GM19452 (cell line): ENCODE measurements at regions not wholly inside any gene's neighbourhood (a gene's known extent, or its start where the extent isn't known, plus 50 kb on each side); places are given as distances from the start of the nearest gene placed in this dataset.
"Not testable (repeated sequence)": the region's sequence is repeated elsewhere in the genome, so short reads cannot be mapped to it uniquely, and the experiment has no call there.

Experiments used
- ATAC-seq: cut with Tn5 transposase; IDR thresholded peaks from one replicate; pipeline ENCODE4 v1.9.1; 2021; ENCODE audit not compliant: unreplicated experiment

DNA sequence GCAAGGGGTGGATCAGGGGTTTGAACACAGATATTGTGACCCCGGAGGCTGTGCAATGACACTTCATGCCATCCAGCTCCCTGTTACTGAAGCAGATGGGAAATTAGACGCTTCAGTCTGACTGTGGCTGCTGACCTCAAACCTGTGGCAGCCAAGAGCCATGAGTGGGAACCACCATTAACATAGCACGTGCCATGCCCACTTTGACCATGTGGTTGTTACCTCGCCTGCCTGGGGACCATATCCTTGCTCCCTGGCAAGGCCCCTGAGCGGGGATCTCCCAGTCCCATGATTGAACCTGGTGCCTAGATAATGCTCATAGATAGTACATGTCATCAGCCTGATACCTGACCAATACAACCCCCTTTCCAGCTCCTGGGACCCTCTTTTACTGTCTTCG lies 68.9 kb downstream of the CYP26B1 start:
- ATAC-seq, result no peak

GRCh38 chr2:72077702-72078169 lies 69.9 kb downstream of the CYP26B1 start:
- ATAC-seq, result no peak

- not testable (repeated sequence) for ATAC-seq
Measured at GRCh38 chr2:72073373-72073772, 74.3 kb downstream of the CYP26B1 start.

DNA sequence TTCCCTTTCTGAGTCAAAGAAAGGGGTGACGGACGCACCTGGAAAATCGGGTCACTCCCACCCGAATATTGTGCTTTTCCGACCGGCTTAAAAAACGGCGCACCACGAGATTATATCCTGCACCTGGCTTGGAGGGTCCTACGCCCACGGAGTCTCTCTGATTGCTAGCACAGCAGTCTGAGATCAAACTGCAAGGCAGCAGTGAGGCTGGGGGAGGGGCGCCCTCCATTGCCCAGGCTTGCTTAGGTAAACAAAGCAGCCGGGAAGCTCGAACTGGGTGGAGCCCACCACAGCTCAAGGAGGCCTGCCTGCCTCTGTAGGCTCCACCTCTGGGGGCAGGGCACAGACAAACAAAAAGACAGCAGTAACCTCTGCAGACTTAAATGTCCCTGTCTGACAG lies 83.5 kb downstream of the CYP26B1 start:
- ATAC-seq, result not testable (repeated sequence)

DNA sequence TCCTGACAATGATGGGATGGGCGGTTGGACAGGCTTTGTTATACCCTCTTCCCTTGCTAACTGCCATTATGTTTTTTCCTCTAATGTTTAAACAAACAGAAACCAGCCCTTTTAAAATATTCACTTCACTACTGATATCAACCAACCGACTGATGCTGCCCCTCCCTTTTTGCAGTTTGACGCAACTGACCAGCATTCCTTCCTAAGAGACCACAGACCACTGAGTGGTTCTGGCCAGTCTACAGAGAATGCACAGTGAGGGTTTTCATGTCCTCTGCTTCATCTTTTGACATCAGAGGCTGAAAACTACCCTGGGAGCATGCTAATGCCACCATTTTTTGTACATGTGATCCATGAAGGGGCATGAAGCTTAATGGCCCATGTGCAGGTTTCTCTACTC lies 85.3 kb downstream of the CYP26B1 start:
- ATAC-seq, result no peak

DNA sequence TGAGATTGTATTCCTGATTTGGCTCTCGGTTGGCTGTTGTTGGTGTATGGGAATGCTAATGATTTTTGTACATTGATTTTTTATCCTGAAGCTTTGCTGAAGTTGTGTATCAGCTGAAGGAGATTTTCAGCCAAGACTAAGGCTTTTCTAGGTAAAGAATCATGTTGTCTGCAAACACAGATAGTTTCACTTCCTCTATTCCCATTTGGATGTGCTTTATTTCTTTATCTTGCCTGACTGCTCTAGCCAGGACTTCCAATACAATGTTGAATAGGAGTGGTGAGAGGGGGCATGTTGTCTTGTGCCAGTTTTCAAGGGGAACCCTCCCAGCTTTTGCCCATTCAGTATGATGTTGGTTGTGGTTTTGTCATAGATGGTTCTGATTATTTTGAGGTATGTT lies 90.4 kb downstream of the CYP26B1 start:
- no peak for ATAC-seq

- ATAC-seq, result no peak
Measured at GRCh38 chr2:72051971-72052505, 95.6 kb downstream of the CYP26B1 start.

DNA sequence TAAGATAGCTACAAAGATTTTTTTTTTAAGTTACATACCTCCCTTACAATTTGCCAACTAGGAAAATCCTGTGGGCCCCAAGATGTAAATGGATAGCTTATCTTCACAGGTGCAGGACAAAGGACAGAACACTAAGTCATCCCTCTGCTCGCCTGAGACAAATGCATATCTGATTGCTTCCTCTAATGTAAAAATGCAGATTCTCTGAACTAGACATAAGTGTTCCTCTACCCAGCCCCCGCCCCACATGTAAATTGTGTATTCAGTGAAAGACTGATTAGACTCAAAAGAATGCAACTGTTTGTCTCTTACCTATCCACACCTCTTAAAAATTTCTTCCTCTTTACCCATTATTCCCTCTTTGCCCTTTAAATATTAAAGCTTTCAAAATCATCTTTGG lies 96.5 kb downstream of the CYP26B1 start:
- no peak for ATAC-seq

DNA sequence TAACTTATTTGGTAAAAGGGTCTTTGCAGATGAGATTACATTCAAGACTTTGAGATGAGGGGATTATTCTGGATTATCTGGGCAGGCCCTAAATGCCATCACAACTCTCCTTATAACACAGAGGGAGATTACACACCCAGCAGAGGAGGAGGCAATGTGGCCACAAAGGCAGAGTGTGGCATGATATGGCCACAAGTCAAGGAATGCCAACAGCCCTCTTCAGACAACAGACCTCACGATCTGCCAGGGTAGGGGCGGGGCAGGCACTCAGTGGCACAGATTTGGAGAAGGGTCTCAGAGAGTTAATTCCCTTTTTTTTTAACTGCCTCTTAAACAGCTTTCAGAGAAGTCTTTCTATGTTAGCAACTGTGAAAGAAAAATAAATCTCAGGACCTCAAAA lies 96.9 kb downstream of the CYP26B1 start:
- no peak for ATAC-seq

DNA sequence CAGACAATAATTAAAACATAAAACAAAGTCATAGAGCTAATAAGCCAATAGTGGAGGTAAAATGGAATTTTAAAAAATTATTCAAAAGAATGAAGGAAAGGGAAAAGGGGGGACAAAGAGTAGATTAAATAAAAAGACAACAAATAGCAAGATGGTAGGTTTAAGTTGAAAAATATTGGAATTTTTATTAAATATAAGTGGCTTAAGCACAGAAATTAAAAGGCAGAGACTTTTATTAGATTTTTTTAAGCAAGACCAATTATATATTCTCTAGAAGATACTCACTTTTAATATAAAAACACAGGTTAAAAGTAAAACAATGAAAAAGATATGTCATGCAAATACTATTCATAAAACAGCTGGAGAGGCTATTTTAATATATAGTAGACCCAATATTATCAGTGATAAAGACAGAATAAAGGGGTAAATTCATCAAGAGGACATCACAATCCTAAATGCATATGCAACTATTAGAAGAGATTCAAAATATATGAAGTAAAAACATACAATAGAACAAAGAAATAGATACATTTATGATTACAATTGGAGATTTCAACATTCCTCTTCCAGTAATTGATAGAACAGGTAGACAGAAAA lies 98.7 kb downstream of the CYP26B1 start:
- ATAC-seq, result no peak

DNA sequence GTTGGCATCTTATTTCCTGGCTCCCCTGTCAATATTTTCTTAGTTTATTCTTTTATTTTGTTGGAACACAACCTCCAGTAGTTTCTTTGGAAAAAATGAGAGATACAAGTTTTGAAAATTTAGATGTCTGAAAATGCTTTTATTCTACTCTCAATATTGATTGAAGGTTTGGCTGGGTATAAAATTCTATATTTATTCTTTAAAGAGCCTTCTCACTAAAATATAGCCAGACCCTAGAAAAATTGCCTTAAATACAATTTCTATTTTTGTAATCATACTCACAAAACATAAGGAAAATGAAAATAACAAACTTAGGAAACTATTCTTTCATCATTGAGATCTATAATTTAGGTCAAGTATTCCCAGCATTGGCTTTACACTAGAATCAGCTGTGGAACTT lies 103.7 kb downstream of the CYP26B1 start:
- no peak for ATAC-seq

DNA sequence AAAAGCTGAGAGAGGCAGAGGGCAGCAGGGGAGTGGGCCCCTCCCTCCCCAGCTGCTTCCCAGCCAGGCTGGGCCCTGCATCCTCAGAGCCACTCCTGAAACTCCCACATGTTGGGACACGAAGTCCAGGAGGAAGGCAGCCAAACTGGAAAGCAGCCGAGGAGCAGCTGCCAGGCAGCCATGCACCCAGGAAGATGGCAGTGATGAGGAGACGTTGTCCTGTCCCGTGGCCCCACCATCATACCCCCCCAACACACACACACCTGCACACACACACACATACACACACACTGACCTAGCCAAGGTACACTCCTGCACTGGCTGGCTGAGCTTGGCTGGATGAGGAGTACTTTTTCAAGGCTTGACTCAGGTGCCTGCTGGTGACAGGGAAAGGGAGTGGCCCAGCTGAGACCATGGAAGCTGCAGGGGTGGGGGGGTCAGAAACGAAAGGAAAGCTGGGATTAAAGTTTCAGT lies 106.0 kb downstream of the CYP26B1 start:
- ATAC-seq, result no peak

GRCh38 chr2:72040629-72041571 lies 106.8 kb downstream of the CYP26B1 start:
- ATAC-seq, result no peak

- ATAC-seq, result no peak
Measured at GRCh38 chr2:72038524-72038923, 109.1 kb downstream of the CYP26B1 start.

DNA sequence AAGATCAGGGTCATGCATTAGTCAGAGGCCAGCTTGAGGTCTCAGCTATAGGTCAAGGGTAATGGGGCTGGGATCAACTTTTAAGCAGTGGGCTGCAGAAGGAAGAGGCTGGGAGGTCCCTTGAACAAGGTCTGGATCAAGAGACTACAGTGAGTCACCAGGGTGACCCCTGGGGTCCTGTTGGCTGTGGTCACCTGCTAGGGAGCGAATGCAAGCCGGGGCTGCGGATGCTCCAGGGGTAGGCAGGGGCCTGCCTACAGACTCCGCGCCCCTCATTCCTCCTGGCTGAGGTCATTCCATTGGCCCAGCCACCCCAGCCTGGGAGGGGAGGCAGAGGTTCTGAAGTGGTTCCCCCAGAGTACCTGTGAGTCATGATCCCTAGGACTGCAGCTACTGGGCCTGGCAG lies 110.4 kb downstream of the CYP26B1 start:
- no peak for ATAC-seq

- ATAC-seq, result no peak
Measured at GRCh38 chr2:72036595-72036994, 111.1 kb downstream of the CYP26B1 start.

DNA sequence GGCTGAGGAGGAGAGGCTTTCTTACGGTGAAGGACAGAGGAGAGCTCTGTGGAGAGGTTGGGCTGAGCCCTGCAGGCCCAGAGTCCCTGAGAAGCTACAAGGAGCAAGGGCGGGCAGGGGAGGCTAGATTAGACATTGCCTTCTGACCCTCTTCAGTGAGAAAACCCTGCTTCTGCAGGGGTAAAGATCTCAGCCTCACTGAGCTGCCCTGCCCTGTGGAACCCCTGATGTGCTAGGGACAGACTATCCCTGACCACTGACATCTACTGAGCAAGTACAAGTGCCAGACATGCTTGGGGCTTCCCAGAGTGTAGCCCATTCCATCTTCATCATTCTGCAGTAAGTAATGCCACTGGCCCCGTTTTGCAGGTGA lies 111.5 kb downstream of the CYP26B1 start:
- no peak for ATAC-seq

DNA sequence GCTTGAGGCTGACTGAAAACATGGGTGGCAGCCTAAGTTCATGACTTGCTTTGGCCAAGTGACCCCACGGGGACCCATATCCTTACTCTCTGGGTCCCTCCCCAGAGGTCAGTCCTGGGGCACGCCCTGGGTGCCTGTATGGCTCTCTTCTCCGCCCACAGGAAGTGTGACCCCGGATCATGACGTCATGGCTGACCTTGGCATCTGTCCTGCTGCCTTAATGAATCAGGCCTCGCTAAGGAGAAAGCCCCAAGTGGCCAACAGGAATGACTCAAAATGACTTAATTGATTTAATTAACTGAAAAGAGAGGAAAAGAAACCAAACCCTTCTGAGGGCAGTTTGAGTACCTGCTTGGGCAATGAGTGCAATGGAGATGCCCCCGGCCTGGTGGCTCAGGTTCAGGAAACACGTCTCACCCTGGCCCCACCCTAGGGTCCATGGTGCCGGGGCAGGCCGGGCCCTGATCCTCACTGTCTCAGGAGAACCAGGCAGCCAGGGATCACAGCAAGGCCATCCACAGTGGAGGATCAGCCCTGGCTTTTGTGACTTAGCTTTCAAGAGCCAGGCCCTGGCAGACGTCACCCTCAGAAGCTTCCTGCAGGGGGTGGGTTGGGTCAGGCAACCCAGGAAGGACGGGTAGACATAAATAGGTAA lies 112.0 kb downstream of the CYP26B1 start:
- ATAC-seq, result no peak

DNA sequence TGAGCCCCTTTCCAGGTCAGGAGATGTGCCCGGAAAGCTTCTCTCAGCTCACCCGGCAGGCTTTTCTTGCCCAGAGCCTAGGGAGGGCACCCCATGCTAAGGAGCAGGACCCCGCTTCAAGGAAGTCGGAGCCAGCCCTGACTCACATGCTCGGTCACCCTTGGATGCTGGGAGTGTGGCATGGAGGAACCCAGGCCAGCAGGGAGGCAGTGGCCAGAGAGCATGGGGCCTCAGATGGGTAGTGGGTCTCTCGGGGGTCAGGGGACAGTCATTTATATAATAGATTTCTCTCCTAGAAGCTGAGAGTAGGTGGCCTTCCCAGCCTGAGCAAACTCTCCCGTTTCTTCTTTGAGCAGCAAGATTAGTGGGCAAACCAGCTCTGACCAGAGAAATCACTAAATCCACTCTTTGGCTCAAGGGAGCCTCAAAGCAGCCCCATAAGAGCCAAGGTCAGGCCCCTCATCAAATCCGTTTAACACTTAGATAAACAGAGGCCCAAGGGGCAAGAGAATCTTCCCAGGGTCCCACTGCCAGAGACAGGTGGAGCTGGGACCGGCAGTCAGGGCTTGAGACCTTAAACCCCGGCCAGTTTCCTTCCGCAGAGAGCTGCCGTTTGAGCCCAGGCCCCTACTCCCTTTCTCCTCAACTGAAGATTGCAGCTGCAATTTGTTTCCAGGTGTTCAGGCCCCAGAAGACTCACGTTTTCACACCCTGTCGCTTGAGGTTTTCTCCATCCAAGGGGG lies 113.1 kb downstream of the CYP26B1 start:
- ATAC-seq, result no peak

DNA sequence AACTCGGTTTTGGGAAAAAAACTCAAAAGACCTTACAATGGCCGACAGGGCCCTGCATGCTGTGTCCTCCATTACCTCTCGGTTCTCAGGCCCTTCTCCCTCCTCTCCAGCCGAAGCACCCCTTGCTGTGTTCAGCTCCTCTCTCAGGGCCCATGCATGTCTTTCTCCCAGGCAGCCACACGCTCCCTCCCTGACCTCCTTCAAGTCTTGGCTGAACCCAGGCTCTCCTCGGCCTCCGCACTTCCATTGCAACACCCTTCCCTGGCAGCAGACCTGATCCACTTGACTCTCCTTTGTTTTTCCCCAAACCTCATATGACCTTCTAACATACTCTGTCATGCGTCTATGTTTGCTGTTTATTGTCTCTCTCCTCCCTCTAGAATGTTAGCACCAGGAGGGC lies 114.0 kb downstream of the CYP26B1 start:
- ATAC-seq, result no peak
